ENCODE measurements at regions not wholly inside any gene's neighbourhood (a gene's known extent, or its start where the extent isn't known, plus 50 kb on each side); places are given as distances from the start of the nearest gene placed in this dataset.

- TF ChIP-seq POLR2AphosphoS5 (IDR thresholded peaks at IDR 0.05) (no peak), POLR2A (IDR thresholded peaks at IDR 0.05) (no peak), EP300 (IDR thresholded peaks at IDR 0.05) (no peak)
- TF ChIP-seq, protein P1, sequence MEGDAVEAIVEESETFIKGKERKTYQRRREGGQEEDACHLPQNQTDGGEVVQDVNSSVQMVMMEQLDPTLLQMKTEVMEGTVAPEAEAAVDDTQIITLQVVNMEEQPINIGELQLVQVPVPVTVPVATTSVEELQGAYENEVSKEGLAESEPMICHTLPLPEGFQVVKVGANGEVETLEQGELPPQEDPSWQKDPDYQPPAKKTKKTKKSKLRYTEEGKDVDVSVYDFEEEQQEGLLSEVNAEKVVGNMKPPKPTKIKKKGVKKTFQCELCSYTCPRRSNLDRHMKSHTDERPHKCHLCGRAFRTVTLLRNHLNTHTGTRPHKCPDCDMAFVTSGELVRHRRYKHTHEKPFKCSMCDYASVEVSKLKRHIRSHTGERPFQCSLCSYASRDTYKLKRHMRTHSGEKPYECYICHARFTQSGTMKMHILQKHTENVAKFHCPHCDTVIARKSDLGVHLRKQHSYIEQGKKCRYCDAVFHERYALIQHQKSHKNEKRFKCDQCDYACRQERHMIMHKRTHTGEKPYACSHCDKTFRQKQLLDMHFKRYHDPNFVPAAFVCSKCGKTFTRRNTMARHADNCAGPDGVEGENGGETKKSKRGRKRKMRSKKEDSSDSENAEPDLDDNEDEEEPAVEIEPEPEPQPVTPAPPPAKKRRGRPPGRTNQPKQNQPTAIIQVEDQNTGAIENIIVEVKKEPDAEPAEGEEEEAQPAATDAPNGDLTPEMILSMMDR (IDR thresholded peaks at IDR 0.05), result no peak
Observed at GRCh38 chr2:9712263-9712662, 81.5 kb upstream of the YWHAQ start.

All from gastroesophageal sphincter (tissue), 3 donors.